Caco-2 (cell line): ENCODE measurements at regions not wholly inside any gene's neighbourhood (a gene's known extent, or its start where the extent isn't known, plus 50 kb on each side); places are given as distances from the start of the nearest gene placed in this dataset.

Source experiments
- BruUV-seq: library from RNA; stranded (reverse); fragments of 400-500 nt; replicated peaks from 2 replicates; lab custom pipeline; 2021; lab: Mats Ljungman, UMichigan
- CTCF ChIA-PET: fragments of 300-600 bp; sonication (Branson Sonifier 250); formaldehyde crosslinking; loops from one replicate; lab custom pipeline; 2022; ENCODE audit warnings: antibody characterized with exemption; lab: Charles Lee
- POLR2A ChIA-PET: fragments of 300-600 bp; sonication (Branson Sonifier 250); formaldehyde crosslinking; loops from one replicate; lab custom pipeline; 2022; ENCODE audit warnings: antibody characterized with exemption; lab: Charles Lee
- DNase-seq, 2 experiments: peaks; one replicate each; pipeline versions ENCODE4 v3.0.0 to v3.0.0-alpha.2; 2020 to 2022
- H3K27me3 ChIP-seq: replicated peaks from 2 replicates; pipeline ENCODE4 v1.6.0; 2011; ENCODE audit warnings: low read length; ENCODE audit not compliant: control insufficient read depth, insufficient read depth
- H3K36me3 ChIP-seq: 2 replicates; pipeline ENCODE4 v1.5.1; 2011; ENCODE audit warnings: low read length; ENCODE audit not compliant: control insufficient read depth, insufficient read depth
- H3K4me1 ChIP-seq: fragments of 250-450 bp; sonication (Bioruptor Pico); 2 replicates; pipeline ENCODE4 v1.5.1; 2020; ENCODE audit warnings: mild to moderate bottlenecking
- H3K4me3 ChIP-seq: 2 replicates; pipeline ENCODE4 v1.5.1; 2011; ENCODE audit warnings: low read depth, mild to moderate bottlenecking, control low read depth, low read length
- H3K9me3 ChIP-seq: fragments of 250-450 bp; sonication (Bioruptor Pico); 2 replicates; pipeline ENCODE4 v1.5.1; 2020; ENCODE audit warnings: mild to moderate bottlenecking, moderate library complexity
- H3K27ac Mint-ChIP-seq: one replicate; pipeline ENCODE4 v1.8.0; 2022; ENCODE audit warnings: mixed read lengths; ENCODE audit not compliant: unreplicated experiment
- H3K27me3 Mint-ChIP-seq: one replicate; pipeline ENCODE4 v1.8.0; 2022; ENCODE audit warnings: mixed read lengths; ENCODE audit not compliant: insufficient read depth, unreplicated experiment
- H3K36me3 Mint-ChIP-seq: one replicate; pipeline ENCODE4 v1.8.0; 2022; ENCODE audit warnings: mild to moderate bottlenecking, mixed read lengths; ENCODE audit not compliant: insufficient read depth, unreplicated experiment
- H3K4me1 Mint-ChIP-seq: one replicate; pipeline ENCODE4 v1.8.0; 2022; ENCODE audit warnings: low read depth, mixed read lengths; ENCODE audit not compliant: unreplicated experiment
- H3K4me3 Mint-ChIP-seq: one replicate; pipeline ENCODE4 v1.8.0; 2022; ENCODE audit warnings: mild to moderate bottlenecking, moderate library complexity, mixed read lengths; ENCODE audit not compliant: unreplicated experiment
- H3K9me3 Mint-ChIP-seq: one replicate; pipeline ENCODE4 v1.8.0; 2022; ENCODE audit warnings: mixed read lengths; ENCODE audit not compliant: unreplicated experiment
- intact Hi-C: fragments of 100-400 bp; cut with micrococcal nuclease; formaldehyde crosslinking; loops from one replicate; pipeline ENCODE4 v1.10.0; 2022; ENCODE audit not compliant: unreplicated experiment
- TF ChIP-seq, protein P1 (sequence below), 2 experiments: fragments of 200-600 bp in 1 of 2; IDR thresholded peaks; 1 replicate in 1 of 2; 2 replicates in 1 of 2; pipeline versions ENCODE4 v1.5.1 to v1.8.0; 2011 to 2022; ENCODE audit warnings: antibody characterized with exemption in 1 of 2, control low read depth in 1 of 2, inconsistent platforms in 1 of 2, low read depth in 1 of 2, low read length in 1 of 2, mild to moderate bottlenecking in 1 of 2, moderate library complexity in 1 of 2; ENCODE audit not compliant: insufficient read depth in 1 of 2, severe bottlenecking in 1 of 2, unreplicated experiment in 1 of 2

GRCh38 chrX:727738-728621 is 97.4 kb downstream of the SHOX start:
- Mint-ChIP-seq H3K36me3 (no peaks in the 10 kb centered on the region), H3K4me1 (no peaks in the 10 kb centered on the region), H3K27me3 (no peaks in the 10 kb centered on the region), H3K4me3 (no peak overlapping the region), H3K27ac (no peak overlapping the region), H3K9me3 (peaks cover 32% of the 10 kb centered on the region)
- no peaks in the 10 kb centered on the region; the same call in 1 of the 2 replicates for H3K9me3 ChIP-seq
- ChIA-PET CTCF (no interaction called here), POLR2A (no interaction called here)
- no TSS peak for BruUV-seq
- no peaks in the 10 kb centered on the region for H3K36me3 ChIP-seq
- TF ChIP-seq, protein P1, sequence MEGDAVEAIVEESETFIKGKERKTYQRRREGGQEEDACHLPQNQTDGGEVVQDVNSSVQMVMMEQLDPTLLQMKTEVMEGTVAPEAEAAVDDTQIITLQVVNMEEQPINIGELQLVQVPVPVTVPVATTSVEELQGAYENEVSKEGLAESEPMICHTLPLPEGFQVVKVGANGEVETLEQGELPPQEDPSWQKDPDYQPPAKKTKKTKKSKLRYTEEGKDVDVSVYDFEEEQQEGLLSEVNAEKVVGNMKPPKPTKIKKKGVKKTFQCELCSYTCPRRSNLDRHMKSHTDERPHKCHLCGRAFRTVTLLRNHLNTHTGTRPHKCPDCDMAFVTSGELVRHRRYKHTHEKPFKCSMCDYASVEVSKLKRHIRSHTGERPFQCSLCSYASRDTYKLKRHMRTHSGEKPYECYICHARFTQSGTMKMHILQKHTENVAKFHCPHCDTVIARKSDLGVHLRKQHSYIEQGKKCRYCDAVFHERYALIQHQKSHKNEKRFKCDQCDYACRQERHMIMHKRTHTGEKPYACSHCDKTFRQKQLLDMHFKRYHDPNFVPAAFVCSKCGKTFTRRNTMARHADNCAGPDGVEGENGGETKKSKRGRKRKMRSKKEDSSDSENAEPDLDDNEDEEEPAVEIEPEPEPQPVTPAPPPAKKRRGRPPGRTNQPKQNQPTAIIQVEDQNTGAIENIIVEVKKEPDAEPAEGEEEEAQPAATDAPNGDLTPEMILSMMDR (IDR thresholded peaks at IDR 0.05; ENCODE audit: insufficient read depth in 1 of 2, low read depth in 1 of 2, low read length in 1 of 2, severe bottlenecking in 1 of 2, unreplicated experiment in 1 of 2): peak in 1 of 2 experiments; percentile 25
- intact Hi-C loops: no loop called here
- no peak overlapping the region for H3K4me3 ChIP-seq
- DNase-seq: peak in 1 of 2 experiments; percentile 5
- no peaks in the 10 kb centered on the region for H3K4me1 ChIP-seq
- no peaks in the 10 kb centered on the region for H3K27me3 ChIP-seq

DNA sequence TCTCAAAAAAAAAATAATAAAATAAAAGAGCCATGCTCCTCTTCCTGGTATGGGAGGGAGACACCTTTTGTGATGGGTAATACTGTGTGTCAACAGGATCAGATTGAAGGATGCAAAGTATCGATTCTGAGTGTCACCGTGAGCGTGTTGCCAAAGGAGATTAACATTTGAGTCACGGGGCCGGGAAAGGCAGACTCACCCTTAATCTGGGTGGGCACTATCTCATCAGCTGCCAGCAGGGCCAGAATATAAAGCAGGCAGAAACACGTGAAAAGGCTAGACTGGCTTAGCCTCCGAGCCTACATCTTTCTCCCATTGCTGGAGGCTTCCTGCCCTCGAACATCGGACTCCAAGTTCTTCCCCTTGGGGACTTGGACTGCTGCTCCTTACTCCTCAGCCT is 95.4 kb downstream of the SHOX start:
- Histone ChIP-seq H3K36me3 (no peaks in the 10 kb centered on the region), H3K4me1 (no peaks in the 10 kb centered on the region), H3K9me3 (no peaks in the 10 kb centered on the region; the same call in 1 of the 2 replicates), H3K4me3 (no peak overlapping the region), H3K27me3 (no peaks in the 10 kb centered on the region)
- no peaks in the 10 kb centered on the region for H3K4me1 Mint-ChIP-seq
- H3K27ac Mint-ChIP-seq: no peak overlapping the region
- no peaks in the 10 kb centered on the region for H3K36me3 Mint-ChIP-seq
- TF ChIP-seq, protein P1 (IDR thresholded peaks at IDR 0.05; ENCODE audit: insufficient read depth in 1 of 2, low read depth in 1 of 2, low read length in 1 of 2, severe bottlenecking in 1 of 2, unreplicated experiment in 1 of 2): no peak
- H3K9me3 Mint-ChIP-seq: peaks cover 31% of the 10 kb centered on the region
- DNase-seq: no peak
- ChIA-PET CTCF (no interaction called here), POLR2A (no interaction called here)
- no TSS peak for BruUV-seq
- H3K4me3 Mint-ChIP-seq: no peak overlapping the region
- intact Hi-C loops: no loop called here
- H3K27me3 Mint-ChIP-seq: no peaks in the 10 kb centered on the region

DNA sequence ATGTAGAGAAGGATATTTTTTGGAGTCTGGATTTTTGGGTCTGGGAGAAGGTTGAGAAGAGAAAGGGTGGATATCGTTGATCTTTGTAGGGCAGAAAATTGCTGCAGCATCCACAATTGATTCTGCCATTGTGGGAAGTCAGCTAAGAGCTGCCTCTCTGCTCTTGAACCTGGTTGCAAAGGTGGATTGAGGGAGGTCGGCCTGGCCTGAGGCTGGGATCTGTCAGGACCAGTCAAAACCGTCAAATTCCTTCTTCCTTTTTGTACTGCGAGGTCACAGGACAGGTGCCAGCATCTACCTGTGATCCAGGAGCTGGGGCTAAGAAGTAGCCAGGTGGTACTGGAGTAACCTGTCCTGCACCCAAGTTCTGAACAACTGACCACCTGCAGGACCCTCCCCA is 93.7 kb downstream of the SHOX start:
- TF ChIP-seq, protein P1 (IDR thresholded peaks at IDR 0.05; ENCODE audit: insufficient read depth in 1 of 2, low read depth in 1 of 2, low read length in 1 of 2, severe bottlenecking in 1 of 2, unreplicated experiment in 1 of 2): no peak
- Mint-ChIP-seq H3K4me3 (no peak overlapping the region), H3K27ac (no peak overlapping the region), H3K4me1 (no peaks in the 10 kb centered on the region), H3K36me3 (no peaks in the 10 kb centered on the region), H3K27me3 (no peaks in the 10 kb centered on the region), H3K9me3 (peaks cover 21% of the 10 kb centered on the region)
- ChIA-PET POLR2A (no interaction called here), CTCF (no interaction called here)
- intact Hi-C loops: no loop called here
- DNase-seq: no peak
- Histone ChIP-seq H3K27me3 (no peaks in the 10 kb centered on the region), H3K4me1 (no peaks in the 10 kb centered on the region), H3K4me3 (no peak overlapping the region), H3K36me3 (no peaks in the 10 kb centered on the region), H3K9me3 (no peaks in the 10 kb centered on the region; the same call in 1 of the 2 replicates)
- BruUV-seq: no TSS peak
